PC-3 (cell line): ENCODE measurements at regions not wholly inside any gene's neighbourhood (a gene's known extent, or its start where the extent isn't known, plus 50 kb on each side); places are given as distances from the start of the nearest gene placed in this dataset.

Experiments
- ATAC-seq: fragments of 200-7000 bp; cut with Tn5 transposase; 2 replicates; pipeline ENCODE4 v1.9.1; 2020; ENCODE audit warnings: mild to moderate bottlenecking, moderate library complexity
- BruUV-seq: library from RNA; stranded (reverse); fragments of 400-500 nt; replicated peaks from 2 replicates; lab custom pipeline; 2021; lab: Mats Ljungman, UMichigan
- CTCF ChIA-PET: fragments of 300-600 bp; sonication (Branson Sonifier 250); formaldehyde crosslinking; loops from one replicate; lab custom pipeline; 2022; ENCODE audit warnings: antibody characterized with exemption; lab: Charles Lee
- POLR2A ChIA-PET: fragments of 300-600 bp; sonication (Branson Sonifier 250); formaldehyde crosslinking; loops from one replicate; lab custom pipeline; 2022; ENCODE audit warnings: antibody characterized with exemption; ENCODE audit not compliant: unreplicated experiment; lab: Charles Lee
- DNase-seq: peaks from one replicate; pipeline ENCODE4 v3.0.0-alpha.2; 2015
- H2AFZ ChIP-seq: fragments of 300-600 bp; sonication (generic); 2 replicates; pipeline ENCODE4 v1.6.0; 2016; ENCODE audit warnings: antibody characterized with exemption, low read length
- H3F3A ChIP-seq: fragments of 300-600 bp; sonication (generic); one replicate; pipeline ENCODE4 v1.6.0; 2017; ENCODE audit warnings: antibody characterized with exemption, low read length, control low read depth, mild to moderate bottlenecking; ENCODE audit not compliant: unreplicated experiment
- H3K27ac ChIP-seq: fragments of 300-600 bp; sonication (generic); 2 replicates; pipeline ENCODE4 v1.5.1; 2016; ENCODE audit warnings: mild to moderate bottlenecking, low read length
- H3K27me3 ChIP-seq: fragments of 300-600 bp; sonication (generic); 2 replicates; pipeline ENCODE4 v1.6.1; 2016; ENCODE audit warnings: low read length, mixed read lengths
- H3K36me3 ChIP-seq: fragments of 300-600 bp; sonication (generic); 2 replicates; pipeline ENCODE4 v1.6.1; 2016; ENCODE audit warnings: low read depth, mixed run types, low read length, mixed read lengths
- H3K4me1 ChIP-seq: fragments of 300-600 bp; sonication (generic); 2 replicates; pipeline ENCODE4 v1.5.1; 2016; ENCODE audit warnings: low read length; ENCODE audit not compliant: insufficient read depth
- H3K4me2 ChIP-seq: fragments of 300-600 bp; sonication (generic); 2 replicates; pipeline ENCODE4 v1.6.0; 2016; ENCODE audit warnings: low read length
- H3K4me3 ChIP-seq: fragments of 300-600 bp; sonication (generic); 2 replicates; pipeline ENCODE4 v1.5.1; 2016; ENCODE audit warnings: mild to moderate bottlenecking, low read length, mixed read lengths
- H3K79me2 ChIP-seq: fragments of 300-600 bp; sonication (generic); 2 replicates; pipeline ENCODE4 v1.6.1; 2017; ENCODE audit warnings: low read length, mixed read lengths
- H3K9ac ChIP-seq: fragments of 300-600 bp; sonication (generic); 2 replicates; pipeline ENCODE4 v1.6.0; 2016; ENCODE audit warnings: mild to moderate bottlenecking, low read length
- H3K9me2 ChIP-seq: fragments of 300-600 bp; sonication (generic); replicated peaks from 2 replicates; pipeline ENCODE4 v1.6.1; 2016; ENCODE audit warnings: mixed run types, low read length, mixed read lengths
- H3K9me3 ChIP-seq: fragments of 300-600 bp; sonication (generic); 2 replicates; pipeline ENCODE4 v1.6.1; 2016; ENCODE audit warnings: low read length, mixed read lengths
- H4K20me1 ChIP-seq: fragments of 300-600 bp; sonication (generic); 2 replicates; pipeline ENCODE4 v1.6.1; 2016; ENCODE audit warnings: low read length, mixed read lengths
- EZH2 ChIP-seq: fragments of 300-600 bp; sonication (generic); IDR thresholded peaks from one replicate; pipeline ENCODE4 v1.6.1; 2017; ENCODE audit warnings: antibody characterized with exemption, mild to moderate bottlenecking, low read length; ENCODE audit not compliant: unreplicated experiment
- EZH2phosphoT487 ChIP-seq: fragments of 300-600 bp; sonication (generic); IDR thresholded peaks from 2 replicates; pipeline ENCODE4 v1.6.1; 2018; ENCODE audit warnings: mild to moderate bottlenecking, antibody characterized with exemption, low read length, borderline replicate concordance
- intact Hi-C: fragments of 100-400 bp; cut with micrococcal nuclease; formaldehyde crosslinking; loops from 2 replicates; pipeline ENCODE4 v1.9.0; 2023
- TF ChIP-seq, protein P1 (sequence below): fragments of 300-600 bp; sonication (generic); conservative IDR thresholded peaks from 2 replicates; pipeline ENCODE4 v1.5.1; 2017; ENCODE audit warnings: antibody characterized with exemption, low read depth, mild to moderate bottlenecking, low read length

DNA sequence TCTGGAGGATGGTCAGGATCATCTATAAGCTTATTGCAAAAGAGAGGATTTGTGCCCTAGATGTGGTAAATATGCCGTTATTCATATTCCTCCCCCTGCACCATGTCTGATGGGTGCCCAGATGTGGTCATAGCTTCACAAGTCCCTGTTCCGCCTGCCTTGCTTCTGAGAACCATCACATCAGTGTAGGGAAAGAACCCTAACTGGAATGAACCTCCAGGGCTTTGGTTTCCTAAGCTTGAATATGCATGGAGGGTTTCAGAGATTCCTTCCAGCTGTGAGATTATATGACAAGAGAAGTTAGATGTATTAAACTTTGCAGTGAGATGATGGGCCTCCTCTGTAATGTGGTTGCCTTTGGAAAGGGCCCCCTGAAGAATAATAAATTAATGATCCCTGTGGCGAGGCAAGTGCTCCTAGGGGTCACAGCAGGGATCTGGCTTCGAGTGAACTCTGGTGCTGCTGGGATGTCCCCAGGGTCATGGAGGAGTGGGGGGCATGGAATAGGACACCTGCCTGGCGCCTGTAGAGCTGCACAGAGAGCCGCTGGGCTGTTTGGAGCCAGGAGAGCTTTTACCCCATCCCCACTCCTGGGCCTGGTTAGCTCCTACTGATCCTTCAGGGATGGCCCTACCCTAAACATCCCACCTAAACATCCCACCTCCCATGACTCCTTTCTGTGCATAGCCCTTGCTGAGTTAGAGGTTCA is 56.0 kb upstream of the IRS2 start:
- ChIA-PET POLR2A (interaction anchor here (0.9 kb wide), 1 partner anchor 129 kb away, joined by 5 read pairs; no protein-coding TSS in a partner anchor), CTCF (no interaction called here)
- no peak overlapping the region for H3K9ac ChIP-seq
- no peaks in the 10 kb centered on the region for H3K9me3 ChIP-seq
- no peaks in the 10 kb centered on the region for H3F3A ChIP-seq
- H3K4me2 ChIP-seq: no peak overlapping the region
- no peak for ATAC-seq
- no peaks in the 10 kb centered on the region for H3K27me3 ChIP-seq
- TF ChIP-seq EZH2phosphoT487 (no peak), EZH2 (no peak)
- TF ChIP-seq, protein P1, sequence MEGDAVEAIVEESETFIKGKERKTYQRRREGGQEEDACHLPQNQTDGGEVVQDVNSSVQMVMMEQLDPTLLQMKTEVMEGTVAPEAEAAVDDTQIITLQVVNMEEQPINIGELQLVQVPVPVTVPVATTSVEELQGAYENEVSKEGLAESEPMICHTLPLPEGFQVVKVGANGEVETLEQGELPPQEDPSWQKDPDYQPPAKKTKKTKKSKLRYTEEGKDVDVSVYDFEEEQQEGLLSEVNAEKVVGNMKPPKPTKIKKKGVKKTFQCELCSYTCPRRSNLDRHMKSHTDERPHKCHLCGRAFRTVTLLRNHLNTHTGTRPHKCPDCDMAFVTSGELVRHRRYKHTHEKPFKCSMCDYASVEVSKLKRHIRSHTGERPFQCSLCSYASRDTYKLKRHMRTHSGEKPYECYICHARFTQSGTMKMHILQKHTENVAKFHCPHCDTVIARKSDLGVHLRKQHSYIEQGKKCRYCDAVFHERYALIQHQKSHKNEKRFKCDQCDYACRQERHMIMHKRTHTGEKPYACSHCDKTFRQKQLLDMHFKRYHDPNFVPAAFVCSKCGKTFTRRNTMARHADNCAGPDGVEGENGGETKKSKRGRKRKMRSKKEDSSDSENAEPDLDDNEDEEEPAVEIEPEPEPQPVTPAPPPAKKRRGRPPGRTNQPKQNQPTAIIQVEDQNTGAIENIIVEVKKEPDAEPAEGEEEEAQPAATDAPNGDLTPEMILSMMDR: no peak
- no peak for DNase-seq
- H3K36me3 ChIP-seq: no peaks in the 10 kb centered on the region
- no peak overlapping the region for H3K27ac ChIP-seq
- H3K4me3 ChIP-seq: no peak overlapping the region
- peaks cover 32% of the 10 kb centered on the region for H3K4me1 ChIP-seq
- no peak overlapping the region for H2AFZ ChIP-seq
- BruUV-seq: no TSS peak
- no peaks in the 10 kb centered on the region for H3K79me2 ChIP-seq
- no peaks in the 10 kb centered on the region for H4K20me1 ChIP-seq
- H3K9me2 ChIP-seq: no peaks in the 10 kb centered on the region
- intact Hi-C loops: no loop called here

DNA sequence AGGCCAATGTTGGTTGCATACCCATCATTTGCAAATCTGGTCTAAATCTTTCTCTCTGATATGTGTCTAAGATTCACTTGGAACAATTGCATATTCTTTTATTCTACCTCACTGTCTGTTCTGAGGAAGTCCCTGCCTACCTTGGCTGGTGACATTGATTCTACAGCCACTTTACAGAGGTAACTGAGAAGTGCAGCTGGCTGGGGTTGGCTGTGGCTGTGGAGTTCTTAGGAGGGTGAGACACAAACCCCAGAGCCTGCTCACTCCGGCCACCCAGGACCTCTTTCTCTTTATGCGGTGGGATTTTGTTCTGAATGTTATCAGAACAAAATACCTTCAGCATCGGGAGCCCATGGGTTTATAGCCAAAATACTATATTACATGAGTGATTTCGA is 54.5 kb upstream of the IRS2 start:
- no peak overlapping the region for H3K4me3 ChIP-seq
- H3K4me1 ChIP-seq: peaks cover 32% of the 10 kb centered on the region
- no peaks in the 10 kb centered on the region for H3K36me3 ChIP-seq
- peak overlapping the region; percentile 68 for H3K4me2 ChIP-seq
- H3K9me3 ChIP-seq: no peaks in the 10 kb centered on the region
- ChIA-PET CTCF (no interaction called here), POLR2A (interaction anchor here (0.6 kb wide), 1 partner anchor 54 kb away, joined by 4 read pairs; the partner anchor contains the start of gene IRS2)
- TF ChIP-seq EZH2phosphoT487 (no peak), EZH2 (no peak)
- TF ChIP-seq, protein P1: no peak
- H3F3A ChIP-seq: no peaks in the 10 kb centered on the region
- DNase-seq (no peak), ATAC-seq (no peak)
- H2AFZ ChIP-seq: peak overlapping the region; percentile 6; the same call in 1 of the 2 replicates
- BruUV-seq: no TSS peak
- no peaks in the 10 kb centered on the region for H3K79me2 ChIP-seq
- intact Hi-C loops: no loop called here
- H3K9me2 ChIP-seq: no peaks in the 10 kb centered on the region
- H3K27ac ChIP-seq: peak overlapping the region; percentile 27
- no peaks in the 10 kb centered on the region for H3K27me3 ChIP-seq
- no peaks in the 10 kb centered on the region for H4K20me1 ChIP-seq
- H3K9ac ChIP-seq: no peak overlapping the region
